ENCODE measurements at regions not wholly inside any gene's neighbourhood (a gene's known extent, or its start where the extent isn't known, plus 50 kb on each side); places are given as distances from the start of the nearest gene placed in this dataset.
"Not testable (repeated sequence)": the region's sequence is repeated elsewhere in the genome, so short reads cannot be mapped to it uniquely, and the experiment has no call there.

- no peak for DNase-seq
These were observed 508.3 kb downstream of the NPIPA7 start for GRCh38 chr16:16887193-16887592.

DNA sequence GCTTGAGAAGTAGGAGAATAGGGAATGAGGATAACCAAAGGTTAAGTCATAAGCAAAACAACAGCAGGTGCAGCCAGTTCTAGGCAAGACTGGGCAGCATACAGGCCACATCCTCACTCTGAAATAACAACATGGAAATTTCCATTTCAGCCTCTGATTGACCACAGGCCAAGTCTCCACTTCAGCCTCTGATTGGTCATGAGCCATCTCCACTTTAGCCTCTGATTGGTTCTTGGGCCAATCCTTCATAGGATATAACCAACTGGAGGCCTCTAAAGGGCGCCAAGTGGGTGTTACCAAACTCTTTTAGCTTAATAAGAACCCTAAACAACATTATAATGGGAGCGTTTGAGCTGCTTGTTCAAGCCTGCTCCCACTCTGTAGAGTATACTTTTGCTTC lies 512.0 kb downstream of the NPIPA7 start:
- no peak for DNase-seq

DNA sequence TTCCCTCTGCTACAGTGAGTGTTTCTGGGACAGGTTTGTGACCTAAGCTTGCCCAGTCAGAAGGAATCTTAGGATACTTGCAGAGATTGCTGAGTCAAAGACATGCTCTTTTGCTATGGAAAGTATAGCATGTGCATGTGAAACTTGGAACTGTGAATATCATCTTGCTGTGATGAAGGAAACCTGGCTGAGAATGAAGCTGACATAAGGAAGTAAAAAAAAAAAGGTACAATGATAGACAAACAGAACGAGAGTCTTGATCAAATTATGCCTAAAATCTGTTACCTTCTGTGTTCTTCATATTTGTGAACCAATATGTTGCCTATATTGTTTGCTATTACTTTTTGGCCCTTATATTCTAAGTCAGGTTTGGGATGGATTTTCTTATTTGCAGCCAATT lies 525.7 kb downstream of the NPIPA7 start:
- DNase-seq: no peak

GRCh38 chr16:16905850-16906249 lies 526.9 kb downstream of the NPIPA7 start:
- no peak for DNase-seq

DNA sequence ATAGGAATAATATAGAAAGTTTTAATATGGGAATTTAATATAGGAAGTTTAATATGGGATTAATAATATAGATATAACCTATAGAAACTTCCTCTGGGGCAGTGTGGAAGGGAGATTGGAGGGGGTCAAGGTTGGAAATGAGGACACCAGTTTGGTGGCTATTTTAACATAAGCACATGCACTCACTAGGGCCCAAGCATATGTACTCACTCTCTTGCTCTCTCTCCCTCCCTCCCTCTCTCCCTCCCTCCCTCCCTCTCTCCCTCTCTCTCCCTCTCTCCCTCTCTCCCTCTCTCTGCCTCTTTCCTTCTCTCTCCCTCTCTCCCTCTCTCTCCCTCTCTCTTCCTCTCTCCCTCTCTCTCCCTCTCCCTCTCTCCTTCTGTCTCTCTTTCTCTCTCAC lies 528.1 kb downstream of the NPIPA7 start:
- no peak for DNase-seq

DNA sequence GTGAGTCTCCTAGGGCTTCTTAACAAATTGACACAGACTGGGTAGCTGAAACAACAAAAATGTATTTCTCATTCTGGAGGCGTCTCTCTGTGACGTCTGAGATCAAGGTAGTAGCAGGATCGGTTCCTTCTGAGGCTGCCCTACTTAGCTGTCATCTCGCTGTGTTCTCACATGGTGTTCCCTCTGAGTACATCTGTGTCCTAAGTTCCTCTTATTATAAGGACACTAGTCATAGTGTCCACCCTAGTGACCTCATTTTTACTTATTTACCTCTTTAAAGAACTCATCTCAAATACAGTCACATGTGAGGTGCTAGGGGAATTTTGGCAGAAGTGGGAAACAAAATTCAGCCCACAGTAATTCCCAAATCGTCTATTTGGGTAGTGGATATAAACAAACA lies 529.1 kb downstream of the NPIPA7 start:
- no peak for DNase-seq

- no peak for DNase-seq
These were observed 530.2 kb downstream of the NPIPA7 start for GRCh38 chr16:16909126-16909525.

GRCh38 chr16:16910666-16911065 lies 531.7 kb downstream of the NPIPA7 start:
- DNase-seq: no peak

DNA sequence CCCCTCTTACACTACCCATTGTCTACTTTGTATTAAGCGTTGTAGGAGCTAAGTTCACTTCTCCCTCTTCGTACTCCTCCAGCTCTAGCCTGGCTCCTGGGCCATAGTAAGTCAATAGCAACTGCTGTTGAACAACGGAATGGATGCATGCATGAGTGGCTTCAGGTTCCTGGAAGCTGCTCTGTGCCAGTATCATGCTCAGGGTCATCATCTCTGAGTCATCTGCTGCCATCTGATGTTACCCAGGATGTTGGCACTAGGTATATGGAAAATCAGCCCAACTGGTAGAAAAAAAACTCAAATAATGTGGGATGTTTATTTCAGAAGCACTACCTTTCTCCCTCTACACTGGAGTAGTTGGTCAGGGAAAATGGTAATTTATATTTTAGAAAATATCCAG lies 536.8 kb downstream of the NPIPA7 start:
- peak; percentile 48 for DNase-seq

DNA sequence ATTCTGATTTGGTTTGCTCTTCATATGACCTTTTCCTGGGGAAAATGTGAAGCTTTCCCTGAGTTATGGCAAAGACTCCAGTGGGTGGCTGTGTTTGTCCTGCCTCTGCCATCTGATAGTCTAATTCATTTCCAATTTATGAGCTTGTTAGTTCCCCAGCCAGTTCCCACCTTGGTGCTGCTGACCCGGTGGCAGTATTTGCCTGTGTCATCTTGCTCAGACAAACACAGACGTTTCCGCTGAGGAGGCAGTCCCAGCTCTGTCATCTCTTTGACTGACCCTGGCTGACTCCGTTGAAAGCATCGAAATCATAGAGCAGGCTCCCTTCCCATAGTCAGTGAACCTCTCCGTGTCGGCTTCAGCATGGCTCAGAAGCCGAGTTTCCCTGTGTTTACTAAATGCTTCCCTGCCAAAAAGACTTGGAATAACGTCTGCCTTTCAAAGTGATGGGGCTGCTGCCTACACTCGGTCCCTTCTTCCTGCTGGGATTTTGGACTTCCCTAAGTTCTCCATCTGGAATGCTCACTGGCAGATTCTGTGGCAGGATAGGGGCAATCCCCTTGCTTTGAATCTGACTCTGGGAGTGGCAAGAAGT lies 538.3 kb downstream of the NPIPA7 start:
- DNase-seq: no peak

- no peak for DNase-seq
These were observed 544.5 kb downstream of the NPIPA7 start for GRCh38 chr16:16923479-16923878.

DNA sequence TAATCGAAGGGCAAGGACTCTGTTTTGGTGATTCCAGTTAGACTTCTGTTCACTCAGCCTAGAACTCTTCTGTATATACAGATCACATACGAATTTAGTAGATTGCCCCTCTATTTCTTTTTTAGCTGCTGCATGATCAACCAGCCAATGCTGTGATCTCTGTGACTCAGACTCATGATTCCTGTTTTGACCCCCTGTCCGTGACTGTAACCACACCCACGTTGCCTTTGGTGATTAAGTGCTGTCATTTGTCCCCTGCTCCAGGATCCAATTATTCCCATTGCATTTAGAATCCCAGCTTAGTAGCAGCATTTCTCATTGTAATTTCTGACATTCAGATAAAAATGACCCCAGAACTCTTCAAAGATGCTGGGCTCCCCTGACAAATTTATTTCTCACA lies 545.7 kb downstream of the NPIPA7 start:
- DNase-seq: no peak

- DNase-seq: no peak
These were observed 545.3 kb downstream of the XYLT1 start for GRCh38 chr16:16925432-16925831.

- DNase-seq: no peak
These were observed 542.1 kb downstream of the XYLT1 start for GRCh38 chr16:16928532-16929109.

GRCh38 chr16:16930309-16931000 lies 540.3 kb downstream of the XYLT1 start:
- no peak for DNase-seq

GRCh38 chr16:16933861-16934260 lies 536.9 kb downstream of the XYLT1 start:
- no peak for DNase-seq

DNA sequence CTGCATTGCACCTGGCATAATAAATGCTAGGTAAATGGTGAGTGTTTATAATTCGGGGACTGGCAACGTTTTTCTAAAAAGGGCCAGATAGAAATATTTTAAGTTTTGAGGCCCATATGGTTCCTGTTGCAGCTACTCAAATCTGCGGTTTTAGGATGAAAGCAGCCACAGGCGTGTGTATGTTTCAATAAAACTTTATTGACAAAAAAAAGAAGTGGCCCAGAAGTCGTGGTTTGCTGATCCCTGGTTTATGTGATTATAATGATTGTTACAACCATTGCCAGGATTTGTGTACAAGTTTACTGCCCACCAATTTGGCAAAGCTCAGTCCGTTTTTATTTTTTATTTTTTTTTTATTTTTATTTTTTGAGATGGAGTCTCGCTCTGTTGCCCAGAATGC lies 536.1 kb downstream of the XYLT1 start:
- DNase-seq: no peak

DNA sequence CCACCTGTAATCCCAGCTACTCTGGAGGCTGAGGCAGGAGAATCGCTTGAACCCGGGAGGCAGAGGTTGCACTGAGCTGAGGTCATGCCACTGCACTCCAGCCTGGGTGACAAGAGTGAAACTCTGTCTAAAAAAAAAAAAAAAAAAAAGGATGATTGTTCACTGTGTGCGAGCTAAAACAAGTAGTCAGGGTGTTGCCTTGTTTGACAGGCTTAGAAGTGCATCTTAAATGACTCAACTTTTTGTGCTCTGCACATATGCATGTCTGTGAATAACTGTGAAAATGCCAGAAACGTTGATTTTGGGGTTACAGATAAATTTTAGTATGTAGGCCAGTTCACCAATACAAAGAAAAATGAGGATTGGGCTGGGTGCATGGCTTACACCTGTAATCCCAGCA lies 534.9 kb downstream of the XYLT1 start:
- DNase-seq: not testable (repeated sequence)

- DNase-seq: no peak
These were observed 533.2 kb downstream of the XYLT1 start for GRCh38 chr16:16937576-16937975.

DNA sequence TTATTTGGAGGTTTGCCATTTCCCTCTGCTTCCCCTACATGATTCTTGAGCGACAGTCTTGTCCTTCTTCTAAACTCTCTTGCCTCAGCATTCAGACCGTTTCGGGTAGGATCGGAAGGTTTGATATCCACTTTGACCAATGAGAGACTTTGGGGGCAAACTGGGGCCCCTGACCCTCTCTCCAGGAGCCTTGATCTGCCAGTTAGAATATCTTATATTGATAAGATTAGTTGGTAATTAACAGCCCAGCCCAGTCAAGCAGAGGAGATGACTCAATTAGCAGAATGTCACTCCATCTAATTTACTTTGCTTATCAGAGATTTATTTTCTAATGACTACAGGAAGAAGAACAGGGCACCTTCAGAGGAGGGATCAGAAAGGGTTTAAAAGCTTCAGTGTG lies 532.8 kb downstream of the XYLT1 start:
- no peak for DNase-seq

DNA sequence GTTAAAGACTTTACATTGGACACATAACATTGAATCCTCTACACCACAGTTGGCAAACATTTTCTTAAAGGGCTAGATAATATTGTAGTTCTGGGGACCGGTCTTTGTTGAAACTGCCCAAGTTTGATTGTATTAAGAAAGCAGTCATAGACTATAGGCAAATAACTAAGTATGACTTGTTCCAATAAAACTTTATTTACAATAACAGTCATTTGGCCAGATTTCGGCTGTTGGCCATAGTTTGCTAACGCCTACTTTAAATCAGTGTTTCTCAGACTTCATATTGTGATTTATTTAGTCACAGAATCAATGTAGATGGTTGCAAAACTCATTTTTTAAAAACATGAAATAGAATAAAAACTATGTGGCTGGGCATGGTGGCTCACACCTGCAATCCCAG lies 531.8 kb downstream of the XYLT1 start:
- no peak for DNase-seq

GRCh38 chr16:16940351-16940750 lies 530.4 kb downstream of the XYLT1 start:
- DNase-seq: no peak

- DNase-seq: not testable (repeated sequence)
These were observed 527.9 kb downstream of the XYLT1 start for GRCh38 chr16:16942849-16943248.

GRCh38 chr16:16945207-16945606 lies 525.6 kb downstream of the XYLT1 start:
- no peak for DNase-seq

GRCh38 chr16:16956376-16956775 lies 514.4 kb downstream of the XYLT1 start:
- no peak for DNase-seq

Data from NCI-H1694 treated with DMSO at 0.1 percent for 48 hours (cell line).